Keratinocyte (primary cell): ENCODE measurements at regions not wholly inside any gene's neighbourhood (a gene's known extent, or its start where the extent isn't known, plus 50 kb on each side); places are given as distances from the start of the nearest gene placed in this dataset.

ENCODE experiments used
- DNase-seq: peaks from one replicate; pipeline ENCODE4 v3.0.0-alpha.2; 2011; ENCODE audit warnings: low read depth, missing footprints, low spot score
- FAIRE-seq: peaks from 2 replicates; lab custom pipeline; 2011; peaks lifted over from hg19 to GRCh38; lab: Jason Lieb, UNC
- H2AFZ ChIP-seq: 2 replicates; pipeline ENCODE4 v1.6.0; 2012; ENCODE audit warnings: low read length, control low read depth, inconsistent platforms; ENCODE audit not compliant: control insufficient read depth
- H3K27ac ChIP-seq: 2 replicates; pipeline ENCODE4 v1.5.1; 2011; ENCODE audit warnings: low read length; ENCODE audit not compliant: control insufficient read depth, insufficient read depth
- H3K27me3 ChIP-seq: 3 replicates; pipeline ENCODE4 v1.6.0; 2011; ENCODE audit warnings: low read length; ENCODE audit not compliant: control insufficient read depth, insufficient read depth; ENCODE audit errors: extremely low read depth
- H3K36me3 ChIP-seq, 2 experiments: 2 replicates in 1 of 2; 3 replicates in 1 of 2; pipeline ENCODE4 v1.5.1; 2011; ENCODE audit warnings: low read length in 2 of 2, mild to moderate bottlenecking in 1 of 2; ENCODE audit not compliant: control insufficient read depth in 2 of 2, insufficient read depth in 2 of 2; ENCODE audit errors: extremely low read depth in 1 of 2
- H3K4me1 ChIP-seq: 3 replicates; pipeline ENCODE4 v1.5.1; 2011; ENCODE audit warnings: low read length; ENCODE audit not compliant: control insufficient read depth, insufficient read depth; ENCODE audit errors: extremely low read depth
- H3K4me2 ChIP-seq: 3 replicates; pipeline ENCODE4 v1.6.0; 2011; ENCODE audit warnings: low read depth, low read length; ENCODE audit not compliant: control insufficient read depth, insufficient read depth; ENCODE audit errors: extremely low read depth
- H3K4me3 ChIP-seq, 3 experiments: fragments of 200-600 bp in 1 of 3; sonication (generic) in 1 of 3; 2 replicates in 2 of 3; 3 replicates in 1 of 3; pipeline ENCODE4 v1.5.1; 2011 to 2016; ENCODE audit warnings: low read length in 3 of 3, mild to moderate bottlenecking in 3 of 3, control low read depth in 2 of 3, inconsistent platforms in 1 of 3, low read depth in 1 of 3, mixed read lengths in 1 of 3, mixed run types in 1 of 3, moderate library complexity in 1 of 3; ENCODE audit not compliant: control insufficient read depth in 2 of 3, insufficient read depth in 2 of 3; ENCODE audit errors: extremely low read depth in 1 of 3
- H3K79me2 ChIP-seq: 2 replicates; pipeline ENCODE4 v1.6.0; 2012; ENCODE audit warnings: low read length; ENCODE audit not compliant: control insufficient read depth, insufficient read depth
- H3K9ac ChIP-seq: 3 replicates; pipeline ENCODE4 v1.6.0; 2011; ENCODE audit warnings: low read length; ENCODE audit not compliant: control insufficient read depth, insufficient read depth; ENCODE audit errors: extremely low read depth
- H3K9me1 ChIP-seq: 3 replicates; pipeline ENCODE4 v1.6.0; 2011; ENCODE audit warnings: low read length; ENCODE audit not compliant: control insufficient read depth, insufficient read depth; ENCODE audit errors: extremely low read depth
- H3K9me3 ChIP-seq: 2 replicates; pipeline ENCODE4 v1.5.1; 2012; ENCODE audit warnings: low read depth, low read length; ENCODE audit not compliant: control insufficient read depth
- H4K20me1 ChIP-seq: 3 replicates; pipeline ENCODE4 v1.6.0; 2011; ENCODE audit warnings: low read length; ENCODE audit not compliant: control insufficient read depth, insufficient read depth; ENCODE audit errors: extremely low read depth
- EZH2 ChIP-seq: IDR thresholded peaks from one replicate; pipeline ENCODE4 v1.6.1; 2012; ENCODE audit warnings: inconsistent platforms, mild to moderate bottlenecking, low read length, moderate library complexity
- dilution Hi-C: fragments of 300-500 bp; cut with MboI; formaldehyde crosslinking; loops from one replicate; pipeline ENCODE4 v1.7.0; 2020; ENCODE audit warnings: low sequenced_read_pairs; ENCODE audit not compliant: extremely low pct_ligation_motif_present
- TF ChIP-seq, protein P1 (sequence below), 3 experiments: IDR thresholded peaks in 1 of 3; conservative IDR thresholded peaks in 1 of 3; optimal IDR thresholded peaks in 1 of 3; 2 replicates in 2 of 3; 3 replicates in 1 of 3; pipeline versions ENCODE3 to v1.5.1; 2011; ENCODE audit warnings: low read length in 3 of 3, mild to moderate bottlenecking in 3 of 3, moderate library complexity in 2 of 3, control low read depth in 1 of 3, inconsistent platforms in 1 of 3; ENCODE audit not compliant: insufficient read depth in 2 of 3; ENCODE audit errors: extremely low read depth in 1 of 3

DNA sequence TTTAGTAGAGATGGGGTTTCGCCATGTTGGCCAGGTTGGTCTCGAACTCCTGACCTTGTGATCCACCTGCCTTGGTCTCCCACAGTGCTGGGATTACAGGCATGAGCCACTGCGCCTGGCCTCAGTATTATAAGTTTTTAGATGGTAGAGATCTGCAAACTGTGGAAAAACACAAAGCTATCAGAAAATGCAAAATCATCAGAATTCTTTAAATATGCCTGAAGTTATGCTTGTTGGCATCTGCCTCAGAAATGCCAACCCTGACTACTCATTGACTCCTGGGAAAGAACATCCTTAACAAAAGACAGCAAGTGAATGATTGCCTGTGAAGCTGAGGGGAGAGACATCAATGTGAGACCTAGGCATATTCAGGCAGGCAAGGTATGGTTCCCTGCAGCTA is 94.3 kb upstream of the MB21D2 start:
- dilution Hi-C loops, result no loop called here
- FAIRE-seq, result no peak
- H4K20me1 ChIP-seq, result no peaks in the 10 kb centered on the region

DNA sequence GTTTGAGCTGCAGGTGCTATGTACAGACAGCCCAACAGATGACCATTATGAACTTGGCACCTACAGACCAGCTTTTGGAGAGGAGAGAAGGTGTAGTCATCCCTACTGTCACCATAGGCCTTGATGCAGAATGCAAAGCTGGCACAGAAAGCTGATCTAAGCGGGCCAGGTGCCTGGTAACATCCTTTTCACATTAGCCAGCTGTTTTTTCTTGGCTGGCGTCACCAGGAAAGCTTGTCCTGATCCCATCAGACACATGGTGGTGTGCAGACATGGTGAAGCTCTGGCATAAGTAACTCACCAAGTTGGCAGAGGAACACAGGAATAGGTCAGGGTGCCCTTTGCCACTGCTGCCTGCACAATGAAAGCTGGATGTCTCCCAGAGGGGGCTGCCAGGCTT is 97.2 kb upstream of the MB21D2 start:
- TF ChIP-seq EZH2, result no peak
- TF ChIP-seq, protein P1, sequence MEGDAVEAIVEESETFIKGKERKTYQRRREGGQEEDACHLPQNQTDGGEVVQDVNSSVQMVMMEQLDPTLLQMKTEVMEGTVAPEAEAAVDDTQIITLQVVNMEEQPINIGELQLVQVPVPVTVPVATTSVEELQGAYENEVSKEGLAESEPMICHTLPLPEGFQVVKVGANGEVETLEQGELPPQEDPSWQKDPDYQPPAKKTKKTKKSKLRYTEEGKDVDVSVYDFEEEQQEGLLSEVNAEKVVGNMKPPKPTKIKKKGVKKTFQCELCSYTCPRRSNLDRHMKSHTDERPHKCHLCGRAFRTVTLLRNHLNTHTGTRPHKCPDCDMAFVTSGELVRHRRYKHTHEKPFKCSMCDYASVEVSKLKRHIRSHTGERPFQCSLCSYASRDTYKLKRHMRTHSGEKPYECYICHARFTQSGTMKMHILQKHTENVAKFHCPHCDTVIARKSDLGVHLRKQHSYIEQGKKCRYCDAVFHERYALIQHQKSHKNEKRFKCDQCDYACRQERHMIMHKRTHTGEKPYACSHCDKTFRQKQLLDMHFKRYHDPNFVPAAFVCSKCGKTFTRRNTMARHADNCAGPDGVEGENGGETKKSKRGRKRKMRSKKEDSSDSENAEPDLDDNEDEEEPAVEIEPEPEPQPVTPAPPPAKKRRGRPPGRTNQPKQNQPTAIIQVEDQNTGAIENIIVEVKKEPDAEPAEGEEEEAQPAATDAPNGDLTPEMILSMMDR (optimal IDR thresholded peaks at IDR 0.05 in 1 of 3, IDR thresholded peaks at IDR 0.05 in 1 of 3, conservative IDR thresholded peaks at IDR 0.05 in 1 of 3; ENCODE audit: extremely low read depth in 1 of 3, insufficient read depth in 2 of 3, low read length in 3 of 3), result no peak
- Histone ChIP-seq H3K4me1 (no peaks in the 10 kb centered on the region), H3K9me3 (peaks cover 3% of the 10 kb centered on the region), H3K27ac (no peak overlapping the region), H3K27me3 (no peaks in the 10 kb centered on the region), H3K9me1 (no peaks in the 10 kb centered on the region), H4K20me1 (no peaks in the 10 kb centered on the region), H3K79me2 (no peaks in the 10 kb centered on the region), H3K4me3 (no peak overlapping the region), H3K4me2 (no peak overlapping the region), H3K9ac (no peak overlapping the region), H3K36me3 (no peaks in the 10 kb centered on the region), H2AFZ (no peak overlapping the region)
- dilution Hi-C loops, result no loop called here
- FAIRE-seq (no peak), DNase-seq (no peak)

More for the DNA sequence above, 94.3 kb upstream of the MB21D2 start:
- no peaks in the 10 kb centered on the region for H3K9me1 ChIP-seq
- no peak for TF ChIP-seq EZH2
- TF ChIP-seq, protein P1 (optimal IDR thresholded peaks at IDR 0.05 in 1 of 3, IDR thresholded peaks at IDR 0.05 in 1 of 3, conservative IDR thresholded peaks at IDR 0.05 in 1 of 3; ENCODE audit: extremely low read depth in 1 of 3, insufficient read depth in 2 of 3, low read length in 3 of 3), result no peak
- H3K36me3 ChIP-seq, result no peaks in the 10 kb centered on the region
- H2AFZ ChIP-seq, result no peak overlapping the region
- no peak overlapping the region for H3K4me3 ChIP-seq
- H3K4me2 ChIP-seq, result no peak overlapping the region
- no peak for DNase-seq
- H3K4me1 ChIP-seq, result no peaks in the 10 kb centered on the region
- H3K27ac ChIP-seq, result no peak overlapping the region
- no peaks in the 10 kb centered on the region for H3K79me2 ChIP-seq
- H3K9me3 ChIP-seq, result peaks cover 3% of the 10 kb centered on the region
- H3K27me3 ChIP-seq, result no peaks in the 10 kb centered on the region
- H3K9ac ChIP-seq, result no peak overlapping the region
